Chondrocyte (in vitro differentiated cells): ENCODE measurements at regions not wholly inside any gene's neighbourhood (a gene's known extent, or its start where the extent isn't known, plus 50 kb on each side); places are given as distances from the start of the nearest gene placed in this dataset.

Source experiments
- DNase-seq: peaks from one replicate; pipeline ENCODE4 v3.0.0; 2021; ENCODE audit warnings: mixed read lengths, low spot score
- H3K27ac Mint-ChIP-seq: one replicate; pipeline ENCODE4 v1.8.0; 2021; ENCODE audit warnings: mild to moderate bottlenecking, moderate library complexity, mixed read lengths; ENCODE audit not compliant: unreplicated experiment
- H3K27me3 Mint-ChIP-seq: 2 replicates; pipeline ENCODE4 v1.8.0; 2021; ENCODE audit warnings: low read depth, mixed read lengths
- H3K36me3 Mint-ChIP-seq: 2 replicates; pipeline ENCODE4 v1.8.0; 2021; ENCODE audit warnings: low read depth, mixed read lengths
- H3K4me1 Mint-ChIP-seq: 2 replicates; pipeline ENCODE4 v1.8.0; 2021; ENCODE audit warnings: low read depth, mild to moderate bottlenecking, mixed read lengths
- H3K4me3 Mint-ChIP-seq: one replicate; pipeline ENCODE4 v1.8.0; 2021; ENCODE audit warnings: mild to moderate bottlenecking, moderate library complexity, mixed read lengths; ENCODE audit not compliant: unreplicated experiment
- H3K9me3 Mint-ChIP-seq: 2 replicates; pipeline ENCODE4 v1.8.0; 2021; ENCODE audit warnings: low read depth, mixed read lengths
- CTCF ChIP-seq: fragments of 200-600 bp; sonication (generic); IDR thresholded peaks from 2 replicates; pipeline ENCODE4 v1.5.0; 2021; ENCODE audit warnings: antibody characterized with exemption, mild to moderate bottlenecking, moderate library complexity

- DNase-seq: no peak
- Mint-ChIP-seq H3K4me1 (peaks cover 26% of the 10 kb centered on the region), H3K36me3 (peaks cover 2% of the 10 kb centered on the region), H3K27me3 (peaks cover 75% of the 10 kb centered on the region), H3K9me3 (no peaks in the 10 kb centered on the region), H3K27ac (no peak overlapping the region), H3K4me3 (no peak overlapping the region)
- no peak for TF ChIP-seq CTCF
Observed at GRCh38 chr11:43582863-43583462, 97.6 kb upstream of the HSD17B12 start.

- peaks cover 74% of the 10 kb centered on the region for H3K27me3 Mint-ChIP-seq
- no peaks in the 10 kb centered on the region for H3K9me3 Mint-ChIP-seq
- H3K4me1 Mint-ChIP-seq: peaks cover 26% of the 10 kb centered on the region
- no peak overlapping the region for H3K4me3 Mint-ChIP-seq
- DNase-seq: no peak
- no peak for TF ChIP-seq CTCF
- H3K27ac Mint-ChIP-seq: no peak overlapping the region
- H3K36me3 Mint-ChIP-seq: peaks cover 2% of the 10 kb centered on the region
Observed at GRCh38 chr11:43583548-43583947, 97.0 kb upstream of the HSD17B12 start.

GRCh38 chr11:43585877-43586608 lies 94.5 kb upstream of the HSD17B12 start:
- Mint-ChIP-seq H3K27me3 (peaks cover 66% of the 10 kb centered on the region), H3K4me1 (peaks cover 8% of the 10 kb centered on the region), H3K27ac (no peak overlapping the region), H3K9me3 (no peaks in the 10 kb centered on the region), H3K4me3 (no peak overlapping the region), H3K36me3 (no peaks in the 10 kb centered on the region)
- no peak for TF ChIP-seq CTCF
- DNase-seq: no peak

- TF ChIP-seq CTCF: no peak
- H3K36me3 Mint-ChIP-seq: no peaks in the 10 kb centered on the region
- H3K9me3 Mint-ChIP-seq: no peaks in the 10 kb centered on the region
- no peak overlapping the region for H3K4me3 Mint-ChIP-seq
- peaks cover 53% of the 10 kb centered on the region for H3K27me3 Mint-ChIP-seq
- no peaks in the 10 kb centered on the region for H3K4me1 Mint-ChIP-seq
- no peak overlapping the region for H3K27ac Mint-ChIP-seq
- no peak for DNase-seq
Observed at GRCh38 chr11:43589601-43590250, 90.8 kb upstream of the HSD17B12 start.

- H3K27ac Mint-ChIP-seq: no peak overlapping the region
- no peaks in the 10 kb centered on the region for H3K36me3 Mint-ChIP-seq
- no peak for TF ChIP-seq CTCF
- no peaks in the 10 kb centered on the region for H3K4me1 Mint-ChIP-seq
- DNase-seq: no peak
- no peaks in the 10 kb centered on the region for H3K9me3 Mint-ChIP-seq
- H3K27me3 Mint-ChIP-seq: peaks cover 39% of the 10 kb centered on the region
- H3K4me3 Mint-ChIP-seq: no peak overlapping the region
Observed at GRCh38 chr11:43601511-43601910, 79.0 kb upstream of the HSD17B12 start.
